Lower leg skin (tissue), 3 donors: ENCODE measurements at regions not wholly inside any gene's neighbourhood (a gene's known extent, or its start where the extent isn't known, plus 50 kb on each side); places are given as distances from the start of the nearest gene placed in this dataset.

Experiments used
- CTCF ChIP-seq, 3 donors: fragments of 450-650 bp; IDR thresholded peaks; one replicate each; pipeline ENCODE4 v1.5.1; 2016; ENCODE audit warnings: antibody characterized with exemption in 3 of 3, mild to moderate bottlenecking in 3 of 3, moderate library complexity in 2 of 3
- POLR2A ChIP-seq, 2 donors: fragments of 450-650 bp; IDR thresholded peaks; one replicate each; pipeline ENCODE4 v1.6.1; 2016 to 2017; ENCODE audit warnings: antibody characterized with exemption in 2 of 2, mild to moderate bottlenecking in 1 of 2, moderate library complexity in 1 of 2

GRCh38 chr13:59490651-59491050 lies 673.1 kb downstream of the DIAPH3 start:
- TF ChIP-seq CTCF (IDR thresholded peaks at IDR 0.05) (no peak), POLR2A (IDR thresholded peaks at IDR 0.05) (no peak)
